ENCODE measurements at regions not wholly inside any gene's neighbourhood (a gene's known extent, or its start where the extent isn't known, plus 50 kb on each side); places are given as distances from the start of the nearest gene placed in this dataset.

- no peak for TF ChIP-seq ZNF217 (CRISPR knock-in tag; IDR thresholded peaks at IDR 0.05)
- TF ChIP-seq DMBX1 (CRISPR knock-in tag; IDR thresholded peaks at IDR 0.05; ENCODE audit: borderline replicate concordance) = no peak
- no peak for TF ChIP-seq MBD2 (IDR thresholded peaks at IDR 0.05; ENCODE audit: borderline replicate concordance, low read depth)
- no peak for TF ChIP-seq TAF1 (IDR thresholded peaks at IDR 0.05; ENCODE audit: control insufficient read depth, extremely low read depth, insufficient read depth, low read length, severe bottlenecking)
- no peak for TF ChIP-seq SMC3 (conservative IDR thresholded peaks at IDR 0.05; ENCODE audit: insufficient read depth, low read depth, low read length)
- TF ChIP-seq NCOA6 (IDR thresholded peaks at IDR 0.05) = no peak
- no peak for TF ChIP-seq PHF21A (IDR thresholded peaks at IDR 0.05; ENCODE audit: borderline replicate concordance, low read depth)
- TF ChIP-seq FOXP4 (CRISPR knock-in tag; IDR thresholded peaks at IDR 0.05; ENCODE audit: borderline replicate concordance) = no peak
- TF ChIP-seq CBFB (CRISPR knock-in tag; IDR thresholded peaks at IDR 0.05) = no peak
- TF ChIP-seq ZNF79 (CRISPR knock-in tag; IDR thresholded peaks at IDR 0.05; ENCODE audit: low read depth) = no peak
- TF ChIP-seq ZNF232 (CRISPR knock-in tag; IDR thresholded peaks at IDR 0.05) = peak; percentile 80; the same call in 1 of the 2 replicates
- peak; percentile 34; the same call in 1 of the 2 replicates for TF ChIP-seq MAFK (IDR thresholded peaks at IDR 0.05; ENCODE audit: low read length)
- TF ChIP-seq EP400 (IDR thresholded peaks at IDR 0.05) = peak; percentile 51
- no peak for TF ChIP-seq ZBTB1 (CRISPR knock-in tag; IDR thresholded peaks at IDR 0.05; ENCODE audit: borderline replicate concordance, low read depth)
- TF ChIP-seq MGA (IDR thresholded peaks at IDR 0.05) = peak; percentile 51
- TF ChIP-seq NFE2L1 (tag; IDR thresholded peaks at IDR 0.05; ENCODE audit: borderline replicate concordance, low read depth) = no peak
These were observed 289.4 kb downstream of the ZEB2 start (continued) for GRCh38 chr2:144230448-144231085.
